Glutamatergic neuron (in vitro differentiated cells): ENCODE measurements at regions not wholly inside any gene's neighbourhood (a gene's known extent, or its start where the extent isn't known, plus 50 kb on each side); places are given as distances from the start of the nearest gene placed in this dataset.

Source experiments
- DNase-seq: peaks from one replicate; pipeline ENCODE4 v3.0.0; 2022
- H3K27ac Mint-ChIP-seq: one replicate; pipeline ENCODE4 v1.8.0; 2020; ENCODE audit warnings: mild to moderate bottlenecking, mixed read lengths, inconsistent platforms; ENCODE audit not compliant: unreplicated experiment
- H3K27me3 Mint-ChIP-seq: one replicate; pipeline ENCODE4 v1.8.0; 2020; ENCODE audit warnings: mild to moderate bottlenecking, moderate library complexity, mixed read lengths, inconsistent platforms; ENCODE audit not compliant: unreplicated experiment
- H3K36me3 Mint-ChIP-seq: one replicate; pipeline ENCODE4 v1.8.0; 2020; ENCODE audit warnings: mild to moderate bottlenecking, mixed read lengths, inconsistent platforms; ENCODE audit not compliant: unreplicated experiment
- H3K4me1 Mint-ChIP-seq: one replicate; pipeline ENCODE4 v1.8.0; 2020; ENCODE audit warnings: mild to moderate bottlenecking, low read depth, mixed read lengths, inconsistent platforms; ENCODE audit not compliant: unreplicated experiment
- H3K4me3 Mint-ChIP-seq: one replicate; pipeline ENCODE4 v1.8.0; 2020; ENCODE audit warnings: mild to moderate bottlenecking, mixed read lengths, inconsistent platforms; ENCODE audit not compliant: unreplicated experiment
- H3K9me3 Mint-ChIP-seq: one replicate; pipeline ENCODE4 v1.8.0; 2020; ENCODE audit warnings: mild to moderate bottlenecking, moderate library complexity, mixed read lengths, inconsistent platforms; ENCODE audit not compliant: unreplicated experiment
- TF ChIP-seq, protein P1 (sequence below): fragments of 200-600 bp; sonication (generic); IDR thresholded peaks from one replicate; pipeline ENCODE4 v1.5.0; 2021; ENCODE audit not compliant: partially characterized antibody, unreplicated experiment

DNA sequence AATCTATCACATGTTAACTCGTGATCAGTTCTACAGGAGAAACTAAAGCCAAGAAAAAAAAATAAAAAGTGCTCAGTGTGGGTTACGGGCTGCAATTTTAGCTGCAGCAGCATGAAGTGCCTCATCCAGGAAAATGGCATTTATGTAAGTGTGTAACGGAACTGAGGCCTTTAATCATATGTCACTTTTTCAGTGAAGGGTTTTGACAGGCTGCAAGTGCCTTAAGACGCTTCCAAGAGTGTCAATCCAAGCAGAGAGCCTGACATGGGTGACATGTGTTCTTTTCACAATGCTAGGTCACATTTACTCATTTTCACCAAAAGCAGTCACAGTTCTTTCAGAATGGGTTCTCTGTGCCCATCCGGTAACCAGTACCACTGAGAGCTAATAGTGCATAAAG is 604.6 kb downstream of the RAB28 start:
- H3K4me1 Mint-ChIP-seq: no peaks in the 10 kb centered on the region
- no peaks in the 10 kb centered on the region for H3K9me3 Mint-ChIP-seq
- H3K27ac Mint-ChIP-seq: no peak overlapping the region
- H3K36me3 Mint-ChIP-seq: no peaks in the 10 kb centered on the region
- H3K27me3 Mint-ChIP-seq: no peaks in the 10 kb centered on the region
- no peak overlapping the region for H3K4me3 Mint-ChIP-seq
- TF ChIP-seq, protein P1, sequence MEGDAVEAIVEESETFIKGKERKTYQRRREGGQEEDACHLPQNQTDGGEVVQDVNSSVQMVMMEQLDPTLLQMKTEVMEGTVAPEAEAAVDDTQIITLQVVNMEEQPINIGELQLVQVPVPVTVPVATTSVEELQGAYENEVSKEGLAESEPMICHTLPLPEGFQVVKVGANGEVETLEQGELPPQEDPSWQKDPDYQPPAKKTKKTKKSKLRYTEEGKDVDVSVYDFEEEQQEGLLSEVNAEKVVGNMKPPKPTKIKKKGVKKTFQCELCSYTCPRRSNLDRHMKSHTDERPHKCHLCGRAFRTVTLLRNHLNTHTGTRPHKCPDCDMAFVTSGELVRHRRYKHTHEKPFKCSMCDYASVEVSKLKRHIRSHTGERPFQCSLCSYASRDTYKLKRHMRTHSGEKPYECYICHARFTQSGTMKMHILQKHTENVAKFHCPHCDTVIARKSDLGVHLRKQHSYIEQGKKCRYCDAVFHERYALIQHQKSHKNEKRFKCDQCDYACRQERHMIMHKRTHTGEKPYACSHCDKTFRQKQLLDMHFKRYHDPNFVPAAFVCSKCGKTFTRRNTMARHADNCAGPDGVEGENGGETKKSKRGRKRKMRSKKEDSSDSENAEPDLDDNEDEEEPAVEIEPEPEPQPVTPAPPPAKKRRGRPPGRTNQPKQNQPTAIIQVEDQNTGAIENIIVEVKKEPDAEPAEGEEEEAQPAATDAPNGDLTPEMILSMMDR: no peak
- no peak for DNase-seq

DNA sequence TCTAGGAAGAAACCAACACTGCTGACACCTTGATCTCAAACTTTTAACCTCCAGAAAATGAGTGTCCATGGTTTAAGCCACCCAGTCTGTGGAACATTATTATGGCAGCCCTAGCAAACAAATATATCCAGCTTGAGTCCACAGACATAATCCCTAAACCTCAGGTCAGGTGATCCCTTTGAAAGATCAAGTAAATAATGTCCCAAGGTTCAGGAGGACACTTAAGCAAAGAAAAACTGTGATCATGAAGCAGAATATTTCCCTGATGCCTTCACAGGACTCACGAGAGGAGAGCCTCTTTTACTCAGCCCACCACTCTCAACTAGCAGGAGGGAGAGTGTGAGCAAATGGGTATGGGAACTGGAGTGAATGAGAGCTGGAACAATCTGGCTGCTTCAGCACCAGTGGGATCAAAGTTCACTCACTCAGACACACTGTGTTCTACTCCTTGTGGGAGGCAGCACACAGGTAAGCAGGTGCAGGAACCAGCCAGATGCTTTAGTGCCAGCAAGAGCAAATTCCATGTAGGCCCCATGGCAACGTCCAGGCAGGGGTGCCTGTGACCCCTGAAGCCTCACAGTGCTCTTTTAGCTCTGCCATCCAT is 608.4 kb downstream of the RAB28 start:
- Mint-ChIP-seq H3K27me3 (no peaks in the 10 kb centered on the region), H3K4me1 (peaks cover 2% of the 10 kb centered on the region), H3K27ac (no peak overlapping the region), H3K4me3 (no peak overlapping the region), H3K36me3 (no peaks in the 10 kb centered on the region), H3K9me3 (no peaks in the 10 kb centered on the region)
- TF ChIP-seq, protein P1: no peak
- DNase-seq: no peak

DNA sequence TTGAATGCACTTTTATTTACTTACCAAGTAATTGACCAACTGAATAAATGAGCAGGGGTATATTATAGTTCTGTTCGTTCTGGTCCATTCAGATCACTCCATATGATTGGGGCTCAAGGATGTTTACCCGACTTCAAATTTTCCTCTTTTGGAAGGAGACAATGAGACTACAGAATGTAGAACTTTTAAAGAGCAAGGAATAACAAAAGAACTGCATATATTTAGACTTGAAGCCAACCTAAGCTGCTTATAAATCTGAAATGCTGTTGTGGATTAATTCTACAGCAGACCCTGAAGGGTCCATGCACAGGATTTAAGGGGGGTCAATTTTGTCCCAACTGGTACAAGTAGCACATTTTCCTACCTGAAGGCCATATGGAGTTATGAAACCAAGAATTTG is 610.8 kb downstream of the RAB28 start:
- no peak for DNase-seq
- H3K36me3 Mint-ChIP-seq: peaks cover 7% of the 10 kb centered on the region
- TF ChIP-seq, protein P1: no peak
- H3K4me3 Mint-ChIP-seq: no peak overlapping the region
- no peak overlapping the region for H3K27ac Mint-ChIP-seq
- H3K27me3 Mint-ChIP-seq: no peaks in the 10 kb centered on the region
- H3K9me3 Mint-ChIP-seq: no peaks in the 10 kb centered on the region
- H3K4me1 Mint-ChIP-seq: peaks cover 2% of the 10 kb centered on the region

DNA sequence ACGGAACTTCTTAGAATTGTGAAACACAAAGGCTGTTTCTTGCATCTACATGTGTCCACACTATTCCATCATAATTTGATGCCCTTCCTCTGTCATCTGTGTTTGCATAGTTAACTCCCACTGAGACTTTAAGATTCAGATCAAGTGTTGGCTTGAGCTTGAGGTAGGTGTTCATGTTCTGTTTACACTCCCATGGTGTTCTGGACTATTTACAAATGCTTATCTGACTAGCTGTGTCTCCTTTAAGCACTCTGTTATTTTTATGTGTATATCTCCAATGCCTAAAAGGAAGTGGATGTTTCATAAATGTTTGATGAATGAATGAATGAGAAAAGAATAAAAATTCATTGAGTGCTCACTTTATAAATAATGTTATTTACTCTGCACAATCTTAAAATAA is 622.7 kb downstream of the RAB28 start:
- no peak overlapping the region for H3K27ac Mint-ChIP-seq
- H3K27me3 Mint-ChIP-seq: no peaks in the 10 kb centered on the region
- TF ChIP-seq, protein P1: no peak
- no peaks in the 10 kb centered on the region for H3K9me3 Mint-ChIP-seq
- no peak overlapping the region for H3K4me3 Mint-ChIP-seq
- DNase-seq: no peak
- H3K4me1 Mint-ChIP-seq: no peaks in the 10 kb centered on the region
- no peaks in the 10 kb centered on the region for H3K36me3 Mint-ChIP-seq

DNA sequence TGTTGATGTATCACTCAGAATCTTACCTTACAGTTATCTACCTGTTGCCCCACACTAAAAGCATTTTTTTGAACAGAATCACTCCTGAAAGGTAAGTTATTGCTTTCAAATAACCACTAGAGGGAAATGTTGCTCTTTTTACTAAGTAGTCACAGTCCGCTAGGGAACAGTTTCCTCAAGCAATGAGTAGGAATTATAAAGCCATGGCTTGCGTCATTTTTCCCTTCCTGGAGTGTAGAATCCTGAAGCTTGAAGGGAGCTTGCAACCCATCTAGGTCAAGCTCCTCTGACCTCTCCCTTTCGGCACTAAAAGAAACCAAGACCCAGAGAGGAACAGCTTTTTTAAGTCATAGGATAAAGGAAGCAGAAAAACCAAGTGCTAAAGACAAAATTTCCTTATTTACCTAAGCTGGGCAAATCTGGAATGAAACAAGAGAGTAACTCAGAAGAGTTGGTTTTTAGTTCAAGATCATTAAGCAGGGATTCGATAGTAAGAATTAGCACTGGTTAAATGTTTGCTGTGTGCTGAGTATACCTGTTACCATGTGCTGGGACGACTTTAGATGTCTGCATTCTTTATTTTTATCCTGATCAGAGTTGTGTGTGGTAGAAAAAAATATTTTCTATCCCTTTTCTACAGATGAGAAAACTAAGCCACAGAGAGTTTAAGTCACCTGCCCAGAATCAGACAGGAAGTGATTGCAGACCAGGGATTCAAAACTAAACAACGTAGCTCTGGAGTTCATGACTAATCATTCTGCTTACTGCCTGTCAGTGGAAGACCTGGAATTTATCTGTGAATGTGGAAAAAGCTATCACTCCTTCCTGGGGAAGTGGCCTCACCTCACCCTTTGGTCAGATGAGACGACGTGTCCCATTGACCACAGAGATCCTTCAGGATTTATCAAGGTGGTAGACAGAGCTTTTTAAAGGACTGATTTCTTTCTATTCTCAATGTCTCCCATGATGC is 631.5 kb downstream of the RAB28 start:
- Mint-ChIP-seq H3K27me3 (no peaks in the 10 kb centered on the region), H3K4me1 (no peaks in the 10 kb centered on the region), H3K27ac (no peak overlapping the region), H3K36me3 (no peaks in the 10 kb centered on the region), H3K9me3 (no peaks in the 10 kb centered on the region), H3K4me3 (no peak overlapping the region)
- no peak for DNase-seq
- TF ChIP-seq, protein P1: peak; percentile 63
